ENCODE measurements at regions not wholly inside any gene's neighbourhood (a gene's known extent, or its start where the extent isn't known, plus 50 kb on each side); places are given as distances from the start of the nearest gene placed in this dataset.

DNA sequence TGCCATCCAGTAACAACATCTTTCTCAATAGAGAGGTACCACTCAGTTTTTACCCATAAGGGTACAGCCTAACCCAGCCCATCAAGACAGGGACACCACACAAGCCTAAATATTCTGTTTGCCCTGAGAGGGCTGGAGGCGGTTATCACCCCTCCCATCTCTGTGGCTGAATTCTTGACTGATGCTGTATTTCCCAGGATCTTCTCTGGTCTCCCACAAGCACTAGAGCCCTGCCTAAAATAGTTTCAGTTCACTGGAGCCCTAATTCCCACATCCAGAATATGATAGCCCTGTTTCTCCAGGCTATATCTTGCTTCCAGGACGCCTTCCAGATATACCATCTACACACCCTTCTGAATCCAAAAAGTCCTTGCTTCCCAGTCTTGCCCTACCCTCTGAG lies 91.6 kb upstream of the NMU start:
- TF ChIP-seq, protein P1, sequence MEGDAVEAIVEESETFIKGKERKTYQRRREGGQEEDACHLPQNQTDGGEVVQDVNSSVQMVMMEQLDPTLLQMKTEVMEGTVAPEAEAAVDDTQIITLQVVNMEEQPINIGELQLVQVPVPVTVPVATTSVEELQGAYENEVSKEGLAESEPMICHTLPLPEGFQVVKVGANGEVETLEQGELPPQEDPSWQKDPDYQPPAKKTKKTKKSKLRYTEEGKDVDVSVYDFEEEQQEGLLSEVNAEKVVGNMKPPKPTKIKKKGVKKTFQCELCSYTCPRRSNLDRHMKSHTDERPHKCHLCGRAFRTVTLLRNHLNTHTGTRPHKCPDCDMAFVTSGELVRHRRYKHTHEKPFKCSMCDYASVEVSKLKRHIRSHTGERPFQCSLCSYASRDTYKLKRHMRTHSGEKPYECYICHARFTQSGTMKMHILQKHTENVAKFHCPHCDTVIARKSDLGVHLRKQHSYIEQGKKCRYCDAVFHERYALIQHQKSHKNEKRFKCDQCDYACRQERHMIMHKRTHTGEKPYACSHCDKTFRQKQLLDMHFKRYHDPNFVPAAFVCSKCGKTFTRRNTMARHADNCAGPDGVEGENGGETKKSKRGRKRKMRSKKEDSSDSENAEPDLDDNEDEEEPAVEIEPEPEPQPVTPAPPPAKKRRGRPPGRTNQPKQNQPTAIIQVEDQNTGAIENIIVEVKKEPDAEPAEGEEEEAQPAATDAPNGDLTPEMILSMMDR (IDR thresholded peaks at IDR 0.05; ENCODE audit: extremely low read depth, missing control alignments) = no peak
- no peak for DNase-seq (ENCODE audit: low spot score)

GRCh38 chr4:55729351-55730279 lies 90.0 kb upstream of the EXOC1L start:
- TF ChIP-seq, protein P1 (IDR thresholded peaks at IDR 0.05; ENCODE audit: extremely low read depth, missing control alignments) = no peak
- no peak for DNase-seq (ENCODE audit: low spot score)

DNA sequence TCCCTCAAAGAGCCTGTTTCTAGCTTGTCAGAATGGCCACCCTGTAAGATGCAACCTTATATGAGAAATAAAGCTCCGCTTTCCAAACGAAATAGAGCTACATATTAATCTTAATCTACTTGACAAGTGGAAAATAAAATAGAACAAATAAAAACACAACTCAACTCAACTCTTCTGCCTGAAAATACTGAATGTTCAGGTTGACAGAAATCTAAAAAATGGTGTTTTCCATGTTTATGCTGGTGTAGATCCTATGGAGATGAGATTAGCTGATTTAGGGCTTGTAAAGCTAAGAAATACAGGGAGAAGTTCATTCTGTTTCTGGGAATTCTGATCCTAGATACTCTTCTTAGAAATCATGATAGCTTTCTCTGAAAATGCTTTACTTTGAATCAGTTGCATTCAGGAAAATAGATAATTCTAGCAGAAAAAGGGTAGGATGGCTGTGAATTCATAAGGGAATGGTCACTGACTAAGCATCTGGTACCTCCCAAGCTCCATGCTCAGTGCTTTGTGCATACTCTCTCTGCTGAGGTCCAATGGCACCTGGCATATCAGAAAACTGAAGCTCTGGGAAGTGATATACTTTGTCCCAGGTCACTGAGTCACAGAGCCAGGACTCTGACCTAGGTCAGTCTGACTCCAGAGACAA lies 89.2 kb upstream of the EXOC1L start:
- no peak for DNase-seq (ENCODE audit: low spot score)
- TF ChIP-seq, protein P1 (IDR thresholded peaks at IDR 0.05; ENCODE audit: extremely low read depth, missing control alignments) = no peak

DNA sequence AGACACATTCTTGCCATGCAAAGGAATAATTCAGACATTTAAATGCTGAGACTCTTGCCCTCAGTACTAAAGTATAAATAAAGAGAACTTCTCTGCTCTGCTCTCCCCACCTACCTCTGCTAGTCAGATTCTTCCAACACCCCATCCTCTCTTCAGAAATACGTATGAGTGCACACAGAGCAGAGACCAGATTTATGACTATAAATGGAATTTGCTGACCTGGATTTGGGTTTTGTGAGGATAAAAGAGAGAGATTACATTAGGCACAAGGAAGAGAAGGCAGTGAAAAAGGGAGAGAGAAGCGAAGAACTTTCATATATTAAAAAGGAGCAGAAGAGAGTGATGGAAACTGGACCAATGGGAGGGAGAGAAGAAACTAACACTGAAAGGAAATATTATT lies 87.6 kb upstream of the EXOC1L start:
- no peak for DNase-seq (ENCODE audit: low spot score)
- TF ChIP-seq, protein P1 (IDR thresholded peaks at IDR 0.05; ENCODE audit: extremely low read depth, missing control alignments) = no peak

DNA sequence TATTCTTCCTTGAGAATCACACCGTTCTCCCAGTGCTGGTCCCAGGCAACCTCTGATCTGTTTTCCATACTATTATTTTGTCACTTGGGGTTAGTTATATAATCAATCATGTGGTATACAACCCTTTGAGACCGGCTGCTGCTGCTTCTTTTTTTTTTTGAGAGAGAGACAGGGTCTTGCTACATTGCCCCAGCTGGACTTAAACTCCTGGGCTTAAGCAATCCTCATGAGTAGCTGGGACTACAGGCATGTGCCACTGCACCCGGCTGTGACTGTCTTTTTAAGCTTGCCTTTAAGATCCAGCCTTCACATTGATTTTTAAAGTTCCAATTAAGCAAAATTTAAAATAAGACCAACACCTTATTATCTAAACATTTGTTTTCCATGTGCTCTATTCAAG lies 86.7 kb upstream of the EXOC1L start:
- DNase-seq (ENCODE audit: low spot score) = no peak
- TF ChIP-seq, protein P1 (IDR thresholded peaks at IDR 0.05; ENCODE audit: extremely low read depth, missing control alignments) = no peak

DNA sequence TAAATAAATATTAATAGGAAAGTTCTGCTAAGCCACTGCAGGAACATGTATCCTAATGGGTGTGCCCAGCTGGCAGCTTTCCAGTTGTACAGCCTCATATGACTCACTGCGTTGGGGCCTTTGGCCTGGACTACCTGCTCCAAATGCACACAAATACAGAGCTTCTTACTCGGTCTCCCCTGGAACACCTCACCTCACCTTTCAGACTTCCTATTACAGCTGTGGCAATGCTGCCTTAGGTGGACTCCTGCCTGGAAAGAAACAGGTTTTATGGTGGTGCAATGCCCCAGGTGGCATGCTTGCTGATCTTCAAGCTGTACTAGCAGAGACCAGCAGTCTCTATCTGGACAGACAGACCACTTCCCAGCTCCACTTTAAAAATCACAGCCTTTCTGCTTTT lies 85.7 kb upstream of the EXOC1L start:
- no peak for DNase-seq (ENCODE audit: low spot score)

More for the DNA sequence above, 85.7 kb upstream of the EXOC1L start:
- TF ChIP-seq, protein P1 (IDR thresholded peaks at IDR 0.05; ENCODE audit: extremely low read depth, missing control alignments) = no peak

Data from GM20000 (cell line).